HFFc6 (cell line): ENCODE measurements at regions not wholly inside any gene's neighbourhood (a gene's known extent, or its start where the extent isn't known, plus 50 kb on each side); places are given as distances from the start of the nearest gene placed in this dataset.
"Not testable (repeated sequence)": the region's sequence is repeated elsewhere in the genome, so short reads cannot be mapped to it uniquely, and the experiment has no call there.

Source experiments
- DNase-seq: peaks from one replicate; pipeline ENCODE4 v3.0.0-alpha.2; 2018
- H3K27ac Mint-ChIP-seq: 2 replicates; pipeline ENCODE4 v1.8.0; 2020; ENCODE audit warnings: mild to moderate bottlenecking, mixed read lengths
- H3K27me3 Mint-ChIP-seq: 2 replicates; pipeline ENCODE4 v1.8.0; 2021; ENCODE audit warnings: mild to moderate bottlenecking, moderate library complexity, mixed read lengths; ENCODE audit not compliant: insufficient read depth
- H3K36me3 Mint-ChIP-seq: 2 replicates; pipeline ENCODE4 v1.8.0; 2021; ENCODE audit warnings: low read depth, mixed read lengths
- H3K4me1 Mint-ChIP-seq: 2 replicates; pipeline ENCODE4 v1.8.0; 2020; ENCODE audit warnings: low read depth, mixed read lengths
- H3K4me3 Mint-ChIP-seq: 2 replicates; pipeline ENCODE4 v1.8.0; 2020; ENCODE audit warnings: mild to moderate bottlenecking, moderate library complexity, mixed read lengths
- H3K9me3 Mint-ChIP-seq: 2 replicates; pipeline ENCODE4 v1.8.0; 2020; ENCODE audit warnings: mild to moderate bottlenecking, mixed read lengths
- TF ChIP-seq, protein P1 (sequence below): fragments of 200-600 bp; sonication (generic); IDR thresholded peaks from 2 replicates; pipeline ENCODE4 v1.5.0; 2021; ENCODE audit warnings: antibody characterized with exemption, mild to moderate bottlenecking

DNA sequence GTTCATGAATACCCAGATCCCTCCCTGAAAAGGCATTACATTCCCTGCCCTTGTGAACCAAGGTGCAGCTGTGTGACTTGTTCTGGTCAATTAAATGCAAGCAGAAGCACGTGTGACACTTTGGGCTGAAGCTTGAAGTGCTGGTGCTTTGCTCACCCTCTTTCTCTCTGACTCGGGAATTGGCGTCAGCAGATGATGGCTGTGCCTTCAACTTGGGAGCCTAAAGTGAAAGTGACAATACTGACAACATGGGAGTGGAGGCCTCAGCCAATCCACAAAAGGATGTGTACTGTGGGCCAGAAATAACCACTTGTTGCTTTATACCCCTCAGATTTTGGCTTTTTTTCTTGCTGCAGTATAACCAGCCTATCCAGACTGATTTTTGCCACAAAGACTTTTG, 148.3 kb upstream of the THY1 start:
- Mint-ChIP-seq H3K36me3 (no peaks in the 10 kb centered on the region), H3K27ac (no peak overlapping the region)
- DNase-seq: no peak

DNA sequence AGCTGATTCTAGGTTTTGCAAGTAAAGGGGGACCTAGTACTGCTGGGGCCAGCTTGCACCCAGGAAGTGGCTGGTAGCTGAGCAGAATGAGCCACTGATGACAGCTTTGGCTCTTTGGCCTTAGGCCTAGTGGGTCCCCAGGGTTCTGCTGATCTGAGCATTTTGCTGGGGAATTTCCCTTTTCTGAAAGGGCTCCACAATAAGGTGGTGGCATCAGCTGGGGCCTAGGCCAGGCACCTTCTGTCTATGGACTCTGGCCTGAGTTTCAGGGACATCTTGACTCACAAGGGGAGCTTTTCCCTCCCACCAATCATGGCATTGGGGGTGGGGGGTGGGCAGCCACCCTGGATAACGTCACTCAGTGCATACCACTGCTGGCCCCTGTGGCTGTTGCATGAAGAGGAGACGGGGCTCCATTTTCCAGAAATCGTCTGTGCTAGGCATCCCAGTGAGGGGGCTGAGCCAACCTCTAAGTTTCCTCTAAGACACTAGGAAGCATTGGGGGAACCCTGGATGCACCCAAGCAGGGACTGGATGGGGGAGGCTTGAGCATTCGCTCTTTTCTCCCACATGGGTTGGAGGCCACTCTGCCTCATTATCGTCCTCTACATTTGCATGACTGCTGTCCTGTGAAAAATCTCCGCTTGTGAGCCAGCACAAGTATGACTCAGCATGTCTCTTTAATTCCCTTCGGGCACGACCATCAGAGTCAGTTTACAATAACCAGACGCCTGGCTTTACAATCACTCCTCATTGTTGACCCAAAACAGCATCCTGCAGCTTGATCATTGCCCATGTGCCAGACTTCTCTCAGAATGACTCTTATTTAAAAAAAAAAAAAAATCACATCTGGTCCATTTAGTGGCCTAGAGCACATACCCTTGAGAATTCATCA, 145.0 kb upstream of the THY1 start:
- peaks cover 14% of the 10 kb centered on the region for H3K4me1 Mint-ChIP-seq
- TF ChIP-seq, protein P1, sequence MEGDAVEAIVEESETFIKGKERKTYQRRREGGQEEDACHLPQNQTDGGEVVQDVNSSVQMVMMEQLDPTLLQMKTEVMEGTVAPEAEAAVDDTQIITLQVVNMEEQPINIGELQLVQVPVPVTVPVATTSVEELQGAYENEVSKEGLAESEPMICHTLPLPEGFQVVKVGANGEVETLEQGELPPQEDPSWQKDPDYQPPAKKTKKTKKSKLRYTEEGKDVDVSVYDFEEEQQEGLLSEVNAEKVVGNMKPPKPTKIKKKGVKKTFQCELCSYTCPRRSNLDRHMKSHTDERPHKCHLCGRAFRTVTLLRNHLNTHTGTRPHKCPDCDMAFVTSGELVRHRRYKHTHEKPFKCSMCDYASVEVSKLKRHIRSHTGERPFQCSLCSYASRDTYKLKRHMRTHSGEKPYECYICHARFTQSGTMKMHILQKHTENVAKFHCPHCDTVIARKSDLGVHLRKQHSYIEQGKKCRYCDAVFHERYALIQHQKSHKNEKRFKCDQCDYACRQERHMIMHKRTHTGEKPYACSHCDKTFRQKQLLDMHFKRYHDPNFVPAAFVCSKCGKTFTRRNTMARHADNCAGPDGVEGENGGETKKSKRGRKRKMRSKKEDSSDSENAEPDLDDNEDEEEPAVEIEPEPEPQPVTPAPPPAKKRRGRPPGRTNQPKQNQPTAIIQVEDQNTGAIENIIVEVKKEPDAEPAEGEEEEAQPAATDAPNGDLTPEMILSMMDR: no peak
- no peaks in the 10 kb centered on the region; the same call in 1 of the 2 replicates for H3K9me3 Mint-ChIP-seq
- H3K27me3 Mint-ChIP-seq: peaks cover 21% of the 10 kb centered on the region
- H3K4me3 Mint-ChIP-seq: no peak overlapping the region
- no peaks in the 10 kb centered on the region for H3K36me3 Mint-ChIP-seq
- peak; percentile 90 for DNase-seq
- peak overlapping the region; percentile 44 for H3K27ac Mint-ChIP-seq

More for the DNA sequence above, 148.3 kb upstream of the THY1 start:
- no peak overlapping the region for H3K4me3 Mint-ChIP-seq
- H3K9me3 Mint-ChIP-seq: no peaks in the 10 kb centered on the region
- H3K27me3 Mint-ChIP-seq: peaks cover 19% of the 10 kb centered on the region
- TF ChIP-seq, protein P1: no peak
- peaks cover 14% of the 10 kb centered on the region for H3K4me1 Mint-ChIP-seq

DNA sequence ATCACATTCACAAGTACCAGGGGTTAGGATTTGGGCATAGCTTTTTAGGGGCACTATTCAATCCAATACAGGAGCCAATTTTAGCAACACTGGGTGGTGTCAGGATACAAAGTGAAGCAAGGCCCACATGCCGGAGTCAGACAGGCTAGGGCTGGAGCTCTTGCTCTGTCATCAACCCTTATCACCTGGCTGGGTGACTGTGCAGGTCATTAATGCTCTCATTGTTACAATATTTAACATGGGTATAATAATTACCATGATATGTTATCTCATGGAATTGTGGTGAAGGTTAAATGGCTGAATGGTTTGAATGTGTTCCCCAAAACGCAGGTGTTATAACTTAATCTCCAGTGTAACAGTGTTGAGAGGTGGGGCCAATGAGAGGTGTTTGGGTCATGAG, 143.3 kb upstream of the THY1 start:
- H3K4me1 Mint-ChIP-seq: peaks cover 14% of the 10 kb centered on the region

DNA sequence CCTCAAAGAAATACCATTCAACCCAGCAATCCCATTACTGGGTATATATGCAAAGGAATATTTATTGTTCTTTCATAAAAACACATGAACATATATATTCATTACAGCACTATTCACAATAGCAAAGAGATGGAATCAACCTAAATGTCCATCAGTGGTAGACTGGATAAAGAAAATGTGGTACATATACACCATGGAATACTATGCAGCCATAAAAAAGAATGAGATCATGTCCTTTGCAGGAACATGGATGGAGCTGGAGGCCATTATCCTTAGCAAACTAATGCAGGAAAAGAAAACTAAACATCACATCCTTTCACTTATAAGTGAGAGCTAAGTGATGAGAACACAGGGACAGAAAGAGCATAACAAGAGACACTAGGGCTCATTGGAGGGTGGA, 142.7 kb upstream of the THY1 start:
- not testable (repeated sequence) for DNase-seq, H3K27ac Mint-ChIP-seq, H3K9me3 Mint-ChIP-seq, H3K4me3 Mint-ChIP-seq, H3K36me3 Mint-ChIP-seq
- peaks cover 14% of the 10 kb centered on the region for H3K4me1 Mint-ChIP-seq
- peaks cover 38% of the 10 kb centered on the region for H3K27me3 Mint-ChIP-seq

More for the DNA sequence above, 143.3 kb upstream of the THY1 start:
- TF ChIP-seq, protein P1: no peak
- Mint-ChIP-seq H3K27me3 (peaks cover 36% of the 10 kb centered on the region), H3K36me3 (no peaks in the 10 kb centered on the region), H3K9me3 (no peaks in the 10 kb centered on the region; the same call in 1 of the 2 replicates), H3K4me3 (no peak overlapping the region), H3K27ac (no peak overlapping the region)
- DNase-seq: no peak

DNA sequence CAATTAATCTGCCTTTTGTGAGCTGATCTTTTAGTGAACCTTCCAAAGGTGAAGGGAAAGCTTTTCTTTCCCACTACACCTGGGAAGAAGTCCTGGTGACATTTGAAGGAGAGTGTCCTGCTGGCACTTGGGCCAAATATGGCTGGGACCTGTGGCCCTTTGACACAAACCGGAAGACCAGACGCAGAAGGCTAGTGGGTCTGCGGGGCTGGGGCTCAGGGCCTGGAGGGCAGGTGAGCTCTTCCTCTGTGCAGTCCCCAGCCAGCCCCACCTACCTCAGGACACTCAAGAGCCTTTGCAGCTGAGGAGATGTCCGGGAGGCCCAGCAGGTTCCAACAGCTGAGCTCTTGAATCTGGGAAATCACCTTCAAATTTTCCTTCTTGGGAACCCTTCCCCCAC, 138.0 kb upstream of the THY1 start:
- no peak for DNase-seq
- TF ChIP-seq, protein P1: no peak
- Mint-ChIP-seq H3K4me1 (no peaks in the 10 kb centered on the region), H3K36me3 (no peaks in the 10 kb centered on the region), H3K9me3 (no peaks in the 10 kb centered on the region; the same call in 1 of the 2 replicates), H3K27me3 (peaks cover 57% of the 10 kb centered on the region), H3K4me3 (no peak overlapping the region), H3K27ac (no peak overlapping the region)

DNA sequence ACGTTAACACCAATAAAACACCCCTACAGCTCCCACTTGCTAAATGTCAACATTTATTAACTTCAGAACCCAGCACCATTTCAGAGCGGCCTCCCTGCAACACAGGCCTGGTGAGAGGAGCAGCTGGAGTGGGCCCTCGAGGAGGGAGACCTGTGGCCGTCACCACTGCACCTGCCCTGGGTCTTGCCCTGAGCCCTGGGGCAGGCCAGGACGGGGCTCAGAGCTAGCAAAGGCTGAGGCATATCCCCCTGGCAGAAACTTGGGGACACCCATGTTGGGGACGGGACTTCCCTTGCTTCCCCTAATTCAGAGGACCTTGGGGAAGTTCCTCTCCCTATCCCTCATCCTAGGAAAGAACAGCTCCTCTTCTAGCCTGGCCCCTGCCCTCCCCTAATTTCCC, 137.3 kb upstream of the THY1 start:
- Mint-ChIP-seq H3K27ac (no peak overlapping the region), H3K36me3 (no peaks in the 10 kb centered on the region), H3K9me3 (no peaks in the 10 kb centered on the region; the same call in 1 of the 2 replicates), H3K4me3 (no peak overlapping the region), H3K4me1 (no peaks in the 10 kb centered on the region), H3K27me3 (peaks cover 57% of the 10 kb centered on the region)
- DNase-seq: no peak
- TF ChIP-seq, protein P1: no peak
